Panc1 (cell line): ENCODE measurements at regions not wholly inside any gene's neighbourhood (a gene's known extent, or its start where the extent isn't known, plus 50 kb on each side); places are given as distances from the start of the nearest gene placed in this dataset.

Experiments used
- ATAC-seq: fragments of 200-7000 bp; cut with Tn5 transposase; 2 replicates; pipeline ENCODE4 v1.9.1; 2020; ENCODE audit warnings: mild to moderate bottlenecking, moderate library complexity
- BruUV-seq: library from RNA; stranded (reverse); fragments of 400-500 nt; replicated peaks from 2 replicates; lab custom pipeline; 2021; lab: Mats Ljungman, UMichigan
- CTCF ChIA-PET: fragments of 300-600 bp; sonication (Branson Sonifier 250); formaldehyde crosslinking; loops from one replicate; lab custom pipeline; 2022; ENCODE audit warnings: antibody characterized with exemption; lab: Charles Lee
- POLR2A ChIA-PET: fragments of 300-600 bp; sonication (Branson Sonifier 250); formaldehyde crosslinking; loops from one replicate; lab custom pipeline; 2022; ENCODE audit warnings: antibody characterized with exemption; lab: Charles Lee
- DNase-seq: peaks from one replicate; pipeline ENCODE4 v3.0.0-alpha.2; 2010; ENCODE audit warnings: low read depth, low spot score
- H3K27ac ChIP-seq: 2 replicates; pipeline ENCODE4 v1.5.1; 2011; ENCODE audit warnings: mild to moderate bottlenecking, low read length, inconsistent platforms
- H3K27me3 ChIP-seq: fragments of 200-500 bp; sonication (Bioruptor generic); 2 replicates; pipeline ENCODE4 v1.6.0; 2014; ENCODE audit warnings: low read length, inconsistent platforms; ENCODE audit not compliant: control insufficient read depth, insufficient read depth
- H3K36me3 ChIP-seq: fragments of 200-500 bp; sonication (Bioruptor generic); 2 replicates; pipeline ENCODE4 v1.5.1; 2014; ENCODE audit warnings: inconsistent platforms, mild to moderate bottlenecking, low read length, moderate library complexity; ENCODE audit not compliant: control insufficient read depth, insufficient read depth
- H3K4me1 ChIP-seq: 2 replicates; pipeline ENCODE4 v1.5.1; 2011; ENCODE audit warnings: inconsistent platforms, mild to moderate bottlenecking, low read length, moderate library complexity; ENCODE audit not compliant: control insufficient read depth, insufficient read depth
- H3K4me3 ChIP-seq, 2 experiments: 2 replicates each; pipeline ENCODE4 v1.5.1; 2011 to 2012; ENCODE audit warnings: low read depth in 2 of 2, low read length in 2 of 2, mild to moderate bottlenecking in 2 of 2, inconsistent platforms in 1 of 2, moderate library complexity in 1 of 2
- H3K9me3 ChIP-seq: fragments of 200-500 bp; sonication (Bioruptor generic); 2 replicates; pipeline ENCODE4 v1.5.1; 2014; ENCODE audit warnings: low read depth, mild to moderate bottlenecking, inconsistent platforms, low read length, moderate library complexity; ENCODE audit not compliant: control insufficient read depth, insufficient read depth
- POLR2AphosphoS5 ChIP-seq: IDR thresholded peaks from 2 replicates; pipeline ENCODE4 v1.6.1; 2012; ENCODE audit warnings: mild to moderate bottlenecking, low read depth, low read length, moderate library complexity
- SIN3A ChIP-seq: IDR thresholded peaks from 2 replicates; pipeline ENCODE4 v1.6.1; 2012; ENCODE audit warnings: low read depth, mild to moderate bottlenecking, low read length, moderate library complexity, borderline replicate concordance; ENCODE audit not compliant: insufficient read depth
- TCF7L2 ChIP-seq: IDR thresholded peaks from 2 replicates; pipeline ENCODE4 v1.6.1; 2011; ENCODE audit warnings: mild to moderate bottlenecking, low read depth, low read length, inconsistent platforms
- in situ Hi-C: cut with HindIII; loops from 2 replicates; pipeline ENCODE4 v1.10.0; 2016; ENCODE audit warnings: low sequenced_read_pairs, low pct_unique_long_range_greater_than_20kb
- intact Hi-C: fragments of 100-400 bp; cut with micrococcal nuclease; formaldehyde crosslinking; loops from one replicate; pipeline ENCODE4 v1.10.0; 2022; ENCODE audit not compliant: unreplicated experiment
- TF ChIP-seq, protein P1 (sequence below): fragments of 450-650 bp; IDR thresholded peaks from 2 replicates; pipeline ENCODE4 v1.5.1; 2017; ENCODE audit warnings: mild to moderate bottlenecking
- TF ChIP-seq, protein P2 (sequence below), 2 experiments: IDR thresholded peaks; 2 replicates each; pipeline ENCODE4 v1.6.1; 2011 to 2012; ENCODE audit warnings: low read depth in 2 of 2, control low read depth in 1 of 2, low read length in 1 of 2, mild to moderate bottlenecking in 1 of 2, moderate library complexity in 1 of 2; ENCODE audit not compliant: insufficient read depth in 1 of 2

GRCh38 chr1:91101328-91101727, 79.5 kb upstream of the ZNF644 start:
- in situ Hi-C loops, result no loop called here
- no peak for ATAC-seq
- intact Hi-C loops, result no loop called here
- no TSS peak for BruUV-seq
- Histone ChIP-seq H3K4me1 (no peaks in the 10 kb centered on the region), H3K9me3 (no peaks in the 10 kb centered on the region), H3K27me3 (no peaks in the 10 kb centered on the region), H3K4me3 (no peak overlapping the region), H3K27ac (no peak overlapping the region), H3K36me3 (no peaks in the 10 kb centered on the region)
- POLR2A ChIA-PET, result no interaction called here
- CTCF ChIA-PET, result no interaction called here
- no peak for DNase-seq
- no peak for TF ChIP-seq POLR2AphosphoS5

- Histone ChIP-seq H3K9me3 (no peaks in the 10 kb centered on the region), H3K4me3 (no peak overlapping the region), H3K36me3 (no peaks in the 10 kb centered on the region), H3K4me1 (no peaks in the 10 kb centered on the region), H3K27ac (no peak overlapping the region), H3K27me3 (no peaks in the 10 kb centered on the region)
- in situ Hi-C loops, result no loop called here
- ATAC-seq, result no peak
- DNase-seq, result no peak
- intact Hi-C loops, result no loop called here
- TF ChIP-seq POLR2AphosphoS5 (no peak), SIN3A (no peak), TCF7L2 (no peak)
- TF ChIP-seq, protein P1, sequence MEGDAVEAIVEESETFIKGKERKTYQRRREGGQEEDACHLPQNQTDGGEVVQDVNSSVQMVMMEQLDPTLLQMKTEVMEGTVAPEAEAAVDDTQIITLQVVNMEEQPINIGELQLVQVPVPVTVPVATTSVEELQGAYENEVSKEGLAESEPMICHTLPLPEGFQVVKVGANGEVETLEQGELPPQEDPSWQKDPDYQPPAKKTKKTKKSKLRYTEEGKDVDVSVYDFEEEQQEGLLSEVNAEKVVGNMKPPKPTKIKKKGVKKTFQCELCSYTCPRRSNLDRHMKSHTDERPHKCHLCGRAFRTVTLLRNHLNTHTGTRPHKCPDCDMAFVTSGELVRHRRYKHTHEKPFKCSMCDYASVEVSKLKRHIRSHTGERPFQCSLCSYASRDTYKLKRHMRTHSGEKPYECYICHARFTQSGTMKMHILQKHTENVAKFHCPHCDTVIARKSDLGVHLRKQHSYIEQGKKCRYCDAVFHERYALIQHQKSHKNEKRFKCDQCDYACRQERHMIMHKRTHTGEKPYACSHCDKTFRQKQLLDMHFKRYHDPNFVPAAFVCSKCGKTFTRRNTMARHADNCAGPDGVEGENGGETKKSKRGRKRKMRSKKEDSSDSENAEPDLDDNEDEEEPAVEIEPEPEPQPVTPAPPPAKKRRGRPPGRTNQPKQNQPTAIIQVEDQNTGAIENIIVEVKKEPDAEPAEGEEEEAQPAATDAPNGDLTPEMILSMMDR, result no peak
- TF ChIP-seq, protein P2, sequence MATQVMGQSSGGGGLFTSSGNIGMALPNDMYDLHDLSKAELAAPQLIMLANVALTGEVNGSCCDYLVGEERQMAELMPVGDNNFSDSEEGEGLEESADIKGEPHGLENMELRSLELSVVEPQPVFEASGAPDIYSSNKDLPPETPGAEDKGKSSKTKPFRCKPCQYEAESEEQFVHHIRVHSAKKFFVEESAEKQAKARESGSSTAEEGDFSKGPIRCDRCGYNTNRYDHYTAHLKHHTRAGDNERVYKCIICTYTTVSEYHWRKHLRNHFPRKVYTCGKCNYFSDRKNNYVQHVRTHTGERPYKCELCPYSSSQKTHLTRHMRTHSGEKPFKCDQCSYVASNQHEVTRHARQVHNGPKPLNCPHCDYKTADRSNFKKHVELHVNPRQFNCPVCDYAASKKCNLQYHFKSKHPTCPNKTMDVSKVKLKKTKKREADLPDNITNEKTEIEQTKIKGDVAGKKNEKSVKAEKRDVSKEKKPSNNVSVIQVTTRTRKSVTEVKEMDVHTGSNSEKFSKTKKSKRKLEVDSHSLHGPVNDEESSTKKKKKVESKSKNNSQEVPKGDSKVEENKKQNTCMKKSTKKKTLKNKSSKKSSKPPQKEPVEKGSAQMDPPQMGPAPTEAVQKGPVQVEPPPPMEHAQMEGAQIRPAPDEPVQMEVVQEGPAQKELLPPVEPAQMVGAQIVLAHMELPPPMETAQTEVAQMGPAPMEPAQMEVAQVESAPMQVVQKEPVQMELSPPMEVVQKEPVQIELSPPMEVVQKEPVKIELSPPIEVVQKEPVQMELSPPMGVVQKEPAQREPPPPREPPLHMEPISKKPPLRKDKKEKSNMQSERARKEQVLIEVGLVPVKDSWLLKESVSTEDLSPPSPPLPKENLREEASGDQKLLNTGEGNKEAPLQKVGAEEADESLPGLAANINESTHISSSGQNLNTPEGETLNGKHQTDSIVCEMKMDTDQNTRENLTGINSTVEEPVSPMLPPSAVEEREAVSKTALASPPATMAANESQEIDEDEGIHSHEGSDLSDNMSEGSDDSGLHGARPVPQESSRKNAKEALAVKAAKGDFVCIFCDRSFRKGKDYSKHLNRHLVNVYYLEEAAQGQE (IDR thresholded peaks at IDR 0.05; ENCODE audit: insufficient read depth in 1 of 2, low read depth in 2 of 2, low read length in 1 of 2), result no peak
- ChIA-PET POLR2A (no interaction called here), CTCF (no interaction called here)
- no TSS peak for BruUV-seq
Measured at GRCh38 chr1:91099746-91100621, 78.1 kb upstream of the ZNF644 start.

DNA sequence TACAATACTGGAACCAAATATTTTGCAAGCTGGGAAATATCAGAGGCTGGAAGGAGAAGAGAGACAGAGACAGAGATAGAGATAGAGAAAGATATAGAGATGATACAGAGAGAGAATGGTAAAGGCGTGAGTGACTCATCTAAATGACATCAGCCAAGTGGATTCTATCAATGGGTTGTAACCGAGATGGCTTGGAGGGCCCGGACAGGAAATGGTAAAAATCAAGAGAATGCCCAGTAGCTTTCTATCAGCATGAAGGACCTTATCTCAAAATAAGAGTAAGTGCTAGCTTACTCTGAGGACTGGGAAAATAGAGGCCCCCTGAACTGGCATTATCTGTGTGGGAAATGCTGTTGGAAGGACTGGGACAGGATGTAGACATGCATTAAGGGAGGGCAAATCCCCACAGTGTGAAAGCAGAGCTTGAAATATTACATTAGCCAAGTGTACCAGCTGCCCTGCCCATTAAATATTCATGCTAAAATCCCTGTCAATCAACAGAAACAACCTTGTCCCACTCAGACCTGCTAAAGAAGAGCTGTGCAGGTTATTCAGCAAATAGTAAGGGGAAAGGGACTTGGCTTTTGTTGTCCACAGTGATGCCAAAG, 76.6 kb upstream of the ZNF644 start:
- ChIA-PET POLR2A (no interaction called here), CTCF (no interaction called here)
- intact Hi-C loops (no loop called here), in situ Hi-C loops (no loop called here)
- DNase-seq (no peak), ATAC-seq (no peak)
- no peaks in the 10 kb centered on the region for H3K4me1 ChIP-seq
- H3K4me3 ChIP-seq, result no peak overlapping the region
- no TSS peak for BruUV-seq
- no peaks in the 10 kb centered on the region for H3K9me3 ChIP-seq
- no peak for TF ChIP-seq TCF7L2
- TF ChIP-seq SIN3A, result no peak
- TF ChIP-seq, protein P2 (IDR thresholded peaks at IDR 0.05; ENCODE audit: insufficient read depth in 1 of 2, low read depth in 2 of 2, low read length in 1 of 2), result no peak
- TF ChIP-seq, protein P1, result no peak
- no peak for TF ChIP-seq POLR2AphosphoS5
- H3K27ac ChIP-seq, result no peak overlapping the region
- no peaks in the 10 kb centered on the region; the same call in 1 of the 2 replicates for H3K27me3 ChIP-seq
- no peaks in the 10 kb centered on the region for H3K36me3 ChIP-seq
